GM12878 (cell line): ENCODE measurements at regions not wholly inside any gene's neighbourhood (a gene's known extent, or its start where the extent isn't known, plus 50 kb on each side); places are given as distances from the start of the nearest gene placed in this dataset.

Experiments
- ATAC-seq: fragments of 200-7000 bp; cut with Tn5 transposase; 3 replicates; pipeline ENCODE4 v1.9.1; 2020; ENCODE audit warnings: mild to moderate bottlenecking, moderate library complexity
- BruUV-seq: library from RNA; stranded (reverse); fragments of 400-500 nt; replicated peaks from 2 replicates; lab custom pipeline; 2021; lab: Mats Ljungman, UMichigan
- CTCF ChIA-PET: fragments of 300-600 bp; sonication (Branson Sonifier 250); formaldehyde crosslinking; extraction: SDS; loops from one replicate; lab custom pipeline; 2021; ENCODE audit warnings: inconsistent platforms; lab: Yijun Ruan, JAX
- POLR2A ChIA-PET: fragments of 350-600 bp; formaldehyde crosslinking; extraction: SDS; loops from one replicate; lab custom pipeline; 2021; ENCODE audit warnings: inconsistent platforms; lab: Charles Lee
- RAD21 ChIA-PET: fragments of 300-600 bp; sonication (Branson Sonifier 250); formaldehyde crosslinking; loops from one replicate; lab custom pipeline; 2023; ENCODE audit warnings: antibody characterized with exemption; ENCODE audit not compliant: unreplicated experiment; lab: Charles Lee
- SMC1A ChIA-PET: fragments of 300-600 bp; sonication (Branson Sonifier 250); formaldehyde crosslinking; loops from one replicate; lab custom pipeline; 2023; ENCODE audit not compliant: unreplicated experiment, uncharacterized antibody; lab: Charles Lee
- DNase-seq: peaks from one replicate; pipeline ENCODE4 v3.0.0-alpha.2; 2011; ENCODE audit warnings: low read depth, low spot score
- FAIRE-seq: peaks from 3 replicates; lab custom pipeline; 2011; peaks lifted over from hg19 to GRCh38; lab: Jason Lieb, UNC
- H2AFZ ChIP-seq: 2 replicates; pipeline ENCODE4 v1.6.0; 2011; ENCODE audit warnings: low read depth, low read length, control low read depth; ENCODE audit not compliant: control insufficient read depth
- H3K27ac ChIP-seq: 2 replicates; pipeline ENCODE4 v1.5.1; 2011; ENCODE audit warnings: control low read depth; ENCODE audit not compliant: control insufficient read depth, insufficient read depth
- H3K27me3 ChIP-seq, 2 experiments: replicated peaks in 1 of 2; 2 replicates each; pipeline versions ENCODE4 v1.6.0 to v1.6.1; 2011; ENCODE audit warnings: low read length in 1 of 2; ENCODE audit not compliant: control insufficient read depth in 2 of 2, insufficient read depth in 2 of 2
- H3K36me3 ChIP-seq, 2 experiments: 2 replicates each; pipeline ENCODE4 v1.5.1; 2011; ENCODE audit warnings: low read length in 1 of 2; ENCODE audit not compliant: control insufficient read depth in 2 of 2, insufficient read depth in 2 of 2
- H3K4me1 ChIP-seq: 2 replicates; pipeline ENCODE4 v1.6.1; 2011; ENCODE audit warnings: mild to moderate bottlenecking, low read length, moderate library complexity, mixed read lengths; ENCODE audit not compliant: control insufficient read depth, insufficient read depth
- H3K4me2 ChIP-seq: 2 replicates; pipeline ENCODE4 v1.6.0; 2011; ENCODE audit warnings: control low read depth; ENCODE audit not compliant: control insufficient read depth, insufficient read depth
- H3K4me3 ChIP-seq: fragments of 200-600 bp; sonication (generic); 2 replicates; pipeline ENCODE4 v1.5.1; 2016
- H3K79me2 ChIP-seq: 2 replicates; pipeline ENCODE4 v1.6.0; 2011; ENCODE audit warnings: low read length; ENCODE audit not compliant: control insufficient read depth, insufficient read depth
- H3K9ac ChIP-seq: 2 replicates; pipeline ENCODE4 v1.8.0; 2011; ENCODE audit warnings: low read length, control low read depth, mixed read lengths; ENCODE audit not compliant: control insufficient read depth, insufficient read depth
- H3K9me3 ChIP-seq: replicated peaks from 3 replicates; pipeline ENCODE4 v1.5.1; 2011; ENCODE audit warnings: mild to moderate bottlenecking, low read length; ENCODE audit not compliant: control insufficient read depth, insufficient read depth
- H4K20me1 ChIP-seq: 2 replicates; pipeline ENCODE4 v1.6.0; 2011; ENCODE audit not compliant: control insufficient read depth, insufficient read depth
- ATF7 ChIP-seq: fragments of 450-650 bp; IDR thresholded peaks from 2 replicates; pipeline ENCODE4 v1.6.1; 2016; ENCODE audit warnings: low read depth, mild to moderate bottlenecking
- BCL3 ChIP-seq: IDR thresholded peaks from 2 replicates; pipeline ENCODE4 v1.6.1; 2011; ENCODE audit warnings: borderline replicate concordance, low read depth, mild to moderate bottlenecking, moderate library complexity, low read length; ENCODE audit not compliant: insufficient read depth, poor library complexity, severe bottlenecking
- CEBPZ ChIP-seq: fragments of 150-350 bp; IDR thresholded peaks from 2 replicates; pipeline ENCODE4 v1.6.1; 2016; ENCODE audit warnings: low read depth, low read length
- EP300 ChIP-seq, 2 experiments: fragments of 150-350 bp in 1 of 2; IDR thresholded peaks; 2 replicates each; pipeline ENCODE4 v1.6.1; 2011 to 2012; ENCODE audit warnings: low read depth in 2 of 2, low read length in 2 of 2, borderline replicate concordance in 1 of 2, improper control_type of control experiment in 1 of 2, inconsistent platforms in 1 of 2; ENCODE audit not compliant: control insufficient read depth in 1 of 2
- FOXM1 ChIP-seq: IDR thresholded peaks from 2 replicates; pipeline ENCODE4 v1.6.1; 2012; ENCODE audit warnings: low read depth, mild to moderate bottlenecking, inconsistent platforms, low read length, moderate library complexity
- MEF2A ChIP-seq: IDR thresholded peaks from 2 replicates; pipeline ENCODE4 v1.6.1; 2011; ENCODE audit warnings: low read depth, mild to moderate bottlenecking, low read length, moderate library complexity; ENCODE audit not compliant: insufficient read depth
- MEF2B ChIP-seq: fragments of 450-650 bp; IDR thresholded peaks from 2 replicates; pipeline ENCODE4 v1.6.1; 2018; ENCODE audit warnings: mild to moderate bottlenecking, moderate library complexity; ENCODE audit not compliant: partially characterized antibody, poor library complexity, severe bottlenecking
- MYB ChIP-seq: fragments of 150-350 bp; IDR thresholded peaks from 2 replicates; pipeline ENCODE4 v1.6.1; 2014; ENCODE audit warnings: mild to moderate bottlenecking, low read depth, low read length, borderline replicate concordance
- MYC ChIP-seq: IDR thresholded peaks from 2 replicates; pipeline ENCODE4 v1.6.1; 2011; ENCODE audit warnings: mild to moderate bottlenecking, low read length, moderate library complexity, inconsistent platforms; ENCODE audit not compliant: insufficient read depth, insufficient replicate concordance, insufficient read length, severe bottlenecking
- NFIC ChIP-seq: IDR thresholded peaks from 2 replicates; pipeline ENCODE4 v1.6.1; 2012; ENCODE audit warnings: low read depth, mild to moderate bottlenecking, inconsistent platforms, low read length, moderate library complexity
- NFYB ChIP-seq: IDR thresholded peaks from 2 replicates; pipeline ENCODE4 v1.6.1; 2011; ENCODE audit warnings: low read depth, mild to moderate bottlenecking, low read length, improper control_type of control experiment, moderate library complexity; ENCODE audit not compliant: insufficient read depth
- NRF1 ChIP-seq: conservative IDR thresholded peaks from 2 replicates; pipeline ENCODE4 v1.6.1; 2011; ENCODE audit warnings: mild to moderate bottlenecking, low read depth, low read length, improper control_type of control experiment
- SIN3A ChIP-seq: IDR thresholded peaks from 2 replicates; pipeline ENCODE4 v1.6.1; 2012; ENCODE audit warnings: low read depth, low read length, improper control_type of control experiment
- SPI1 ChIP-seq: IDR thresholded peaks from 2 replicates; pipeline ENCODE4 v1.6.1; 2011; ENCODE audit warnings: low read depth, mild to moderate bottlenecking, low read length, moderate library complexity, borderline replicate concordance; ENCODE audit not compliant: insufficient read depth
- TAF1 ChIP-seq: IDR thresholded peaks from 2 replicates; pipeline ENCODE4 v1.6.1; 2011; ENCODE audit warnings: mild to moderate bottlenecking, low read depth, low read length, borderline replicate concordance
- TARDBP ChIP-seq: IDR thresholded peaks from 2 replicates; pipeline ENCODE4 v1.6.1; 2016; ENCODE audit warnings: borderline replicate concordance
- ZSCAN29 ChIP-seq: fragments of 450-650 bp; IDR thresholded peaks from 2 replicates; pipeline ENCODE4 v1.6.1; 2017; ENCODE audit warnings: mild to moderate bottlenecking, moderate library complexity
- WGBS: methylation state at CpG from one replicate; pipeline ENCODE4 v1.1.6; 2016; ENCODE audit warnings: low lambda C conversion rate; ENCODE audit not compliant: insufficient replicate concordance, insufficient coverage; ENCODE audit errors: missing lambda C conversion rate; 5-methylcytosine and 5-hydroxymethylcytosine counted together
- in situ Hi-C: fragments of 300-500 bp; cut with MboI; formaldehyde crosslinking; loops from 9 replicates; pipeline ENCODE4 v1.14.3; 2018; ENCODE audit warnings: mixed read lengths
- intact Hi-C: fragments of 100-400 bp; cut with micrococcal nuclease; formaldehyde crosslinking; loops from one replicate; pipeline ENCODE4 v1.14.2; 2022; ENCODE audit not compliant: unreplicated experiment

- Histone ChIP-seq H3K27ac (no peak overlapping the region), H3K79me2 (no peaks in the 10 kb centered on the region), H3K4me2 (no peak overlapping the region), H3K9ac (no peak overlapping the region), H2AFZ (no peak overlapping the region), H3K27me3 (no peaks in the 10 kb centered on the region), H3K4me1 (no peaks in the 10 kb centered on the region), H3K36me3 (no peaks in the 10 kb centered on the region), H3K9me3 (no peaks in the 10 kb centered on the region), H4K20me1 (no peaks in the 10 kb centered on the region), H3K4me3 (no peak overlapping the region)
- 3% methylated on average over 4 of the region's 4 CpGs for WGBS
- RAD21 ChIA-PET, result no interaction called here
- FAIRE-seq (no peak), ATAC-seq (no peak), DNase-seq (no peak)
- POLR2A ChIA-PET, result no interaction called here
- CTCF ChIA-PET, result no interaction called here
- in situ Hi-C loops (no loop called here), intact Hi-C loops (no loop called here)
- TF ChIP-seq MYC (no peak), EP300 (IDR thresholded peaks at IDR 0.05; ENCODE audit: borderline replicate concordance in 1 of 2, control insufficient read depth in 1 of 2, low read depth in 2 of 2, low read length in 2 of 2) (no peak), CEBPZ (no peak), BCL3 (no peak), ZSCAN29 (no peak), SIN3A (no peak), MYB (no peak), NRF1 (no peak), TAF1 (no peak), TARDBP (no peak), NFYB (no peak), ATF7 (no peak), MEF2A (no peak), MEF2B (no peak), SPI1 (no peak), NFIC (no peak), FOXM1 (no peak)
- SMC1A ChIA-PET, result no interaction called here
- no TSS peak for BruUV-seq
Observed at GRCh38 chr4:16417198-16417597, 190.9 kb upstream of the TAPT1 start.
